ENCODE measurements at regions not wholly inside any gene's neighbourhood (a gene's known extent, or its start where the extent isn't known, plus 50 kb on each side); places are given as distances from the start of the nearest gene placed in this dataset.
A peak's percentile ranks its signal among the peaks of the same experiment; 100 is the strongest.

- no peak for DNase-seq
Measured at GRCh38 chr14:42307239-42307825, 700.7 kb downstream of the LRFN5 start.

- DNase-seq, result no peak
Measured at GRCh38 chr14:42299692-42300091, 693.0 kb downstream of the LRFN5 start.

GRCh38 chr14:42293180-42293579 lies 686.5 kb downstream of the LRFN5 start:
- DNase-seq, result no peak

GRCh38 chr14:42277840-42278239 lies 671.2 kb downstream of the LRFN5 start:
- DNase-seq, result no peak

GRCh38 chr14:42269234-42269633 lies 662.6 kb downstream of the LRFN5 start:
- no peak for DNase-seq

GRCh38 chr14:42248131-42248530 lies 641.5 kb downstream of the LRFN5 start:
- DNase-seq, result no peak

GRCh38 chr14:42241101-42241500 lies 634.4 kb downstream of the LRFN5 start:
- no peak for DNase-seq

- no peak for DNase-seq
Measured at GRCh38 chr14:42229976-42230375, 623.3 kb downstream of the LRFN5 start.

- no peak for DNase-seq
Measured at GRCh38 chr14:42229294-42229693, 622.6 kb downstream of the LRFN5 start.

GRCh38 chr14:42228611-42229010 lies 621.9 kb downstream of the LRFN5 start:
- DNase-seq, result no peak

GRCh38 chr14:42224053-42224888 lies 617.6 kb downstream of the LRFN5 start:
- peak; percentile 2 for DNase-seq

- no peak for DNase-seq
Measured at GRCh38 chr14:42222924-42223471, 616.3 kb downstream of the LRFN5 start.

GRCh38 chr14:42214981-42215491 lies 608.4 kb downstream of the LRFN5 start:
- DNase-seq, result no peak

GRCh38 chr14:42200957-42201356 lies 594.3 kb downstream of the LRFN5 start:
- DNase-seq, result no peak

GRCh38 chr14:42198010-42198409 lies 591.3 kb downstream of the LRFN5 start:
- no peak for DNase-seq

- DNase-seq, result no peak
Measured at GRCh38 chr14:42192738-42193653, 586.3 kb downstream of the LRFN5 start.

GRCh38 chr14:42190744-42191143 lies 584.1 kb downstream of the LRFN5 start:
- DNase-seq, result no peak

- DNase-seq, result no peak
Measured at GRCh38 chr14:42187846-42188245, 581.2 kb downstream of the LRFN5 start.

- DNase-seq, result no peak
Measured at GRCh38 chr14:42185718-42186117, 579.0 kb downstream of the LRFN5 start.

GRCh38 chr14:42174357-42174756 lies 567.7 kb downstream of the LRFN5 start:
- no peak for DNase-seq

GRCh38 chr14:42173206-42173605 lies 566.5 kb downstream of the LRFN5 start:
- DNase-seq, result no peak

- no peak for DNase-seq
Measured at GRCh38 chr14:42172304-42172703, 565.6 kb downstream of the LRFN5 start.

GRCh38 chr14:42163136-42163535 lies 556.5 kb downstream of the LRFN5 start:
- DNase-seq, result no peak

All from CD4-positive, alpha-beta T cell treated with Interleukin-21 for 1 hour (primary cell).